GM23338 (cell line): ENCODE measurements at regions not wholly inside any gene's neighbourhood (a gene's known extent, or its start where the extent isn't known, plus 50 kb on each side); places are given as distances from the start of the nearest gene placed in this dataset.

Experiments
- ATAC-seq: fragments of 200-7000 bp; cut with Tn5 transposase; 3 replicates; pipeline ENCODE4 v1.9.1; 2020
- DNase-seq: peaks from one replicate; pipeline ENCODE4 v3.0.0-alpha.2; 2015; ENCODE audit warnings: low spot score
- H2AFZ ChIP-seq: fragments of 200-600 bp; sonication (generic); 2 replicates; pipeline ENCODE4 v1.8.0; 2016; ENCODE audit warnings: antibody characterized with exemption, mild to moderate bottlenecking, moderate library complexity
- H3F3A ChIP-seq: fragments of 200-600 bp; sonication (generic); replicated peaks from 2 replicates; pipeline ENCODE4 v1.8.0; 2017; ENCODE audit warnings: antibody characterized with exemption, mixed run types, low read depth
- H3K27ac ChIP-seq: fragments of 200-600 bp; sonication (generic); 2 replicates; pipeline ENCODE4 v1.6.1; 2016; ENCODE audit warnings: low read depth
- H3K27me3 ChIP-seq: fragments of 200-600 bp; sonication (generic); 2 replicates; pipeline ENCODE4 v1.8.0; 2016; ENCODE audit warnings: mild to moderate bottlenecking, mixed run types, moderate library complexity; ENCODE audit not compliant: insufficient read depth
- H3K36me3 ChIP-seq: fragments of 200-600 bp; sonication (generic); 2 replicates; pipeline ENCODE4 v1.8.0; 2016; ENCODE audit warnings: mild to moderate bottlenecking; ENCODE audit not compliant: insufficient read depth
- H3K4me1 ChIP-seq: fragments of 200-600 bp; sonication (generic); 2 replicates; pipeline ENCODE4 v1.8.0; 2016; ENCODE audit warnings: mild to moderate bottlenecking, moderate library complexity; ENCODE audit not compliant: insufficient read depth
- H3K4me2 ChIP-seq: fragments of 200-600 bp; sonication (generic); 2 replicates; pipeline ENCODE4 v1.7.1; 2017; ENCODE audit warnings: mixed run types
- H3K4me3 ChIP-seq: fragments of 200-600 bp; sonication (generic); 2 replicates; pipeline ENCODE4 v1.6.1; 2016; ENCODE audit warnings: mixed run types
- H3K79me2 ChIP-seq: fragments of 200-600 bp; sonication (generic); replicated peaks from 2 replicates; pipeline ENCODE4 v1.8.0; 2017; ENCODE audit warnings: mild to moderate bottlenecking; ENCODE audit not compliant: insufficient read depth
- H3K9me2 ChIP-seq: fragments of 200-600 bp; sonication (generic); 2 replicates; pipeline ENCODE4 v1.8.0; 2017; ENCODE audit not compliant: insufficient read depth
- H4K20me1 ChIP-seq: fragments of 200-600 bp; sonication (generic); replicated peaks from 2 replicates; pipeline ENCODE4 v1.8.0; 2017; ENCODE audit warnings: mild to moderate bottlenecking; ENCODE audit not compliant: insufficient read depth
- H3K27ac Mint-ChIP-seq: 2 replicates; pipeline ENCODE4 v1.8.0; 2020; ENCODE audit warnings: inconsistent platforms, mild to moderate bottlenecking, moderate library complexity, mixed read lengths
- H3K27me3 Mint-ChIP-seq: 3 replicates; pipeline ENCODE4 v1.8.0; 2022; ENCODE audit warnings: low read depth, mild to moderate bottlenecking, moderate library complexity, mixed read lengths, inconsistent platforms; ENCODE audit not compliant: insufficient read depth, poor library complexity
- H3K36me3 Mint-ChIP-seq: 3 replicates; pipeline ENCODE4 v1.8.0; 2021; ENCODE audit warnings: low read depth, mild to moderate bottlenecking, inconsistent platforms, moderate library complexity, mixed read lengths
- H3K4me1 Mint-ChIP-seq: 3 replicates; pipeline ENCODE4 v1.8.0; 2020; ENCODE audit warnings: mild to moderate bottlenecking, inconsistent platforms, mixed read lengths
- H3K4me3 Mint-ChIP-seq: 3 replicates; pipeline ENCODE4 v1.8.0; 2021; ENCODE audit warnings: moderate library complexity, mild to moderate bottlenecking, inconsistent platforms, mixed read lengths
- H3K9me3 Mint-ChIP-seq: 3 replicates; pipeline ENCODE4 v1.8.0; 2020; ENCODE audit warnings: moderate library complexity, mild to moderate bottlenecking, inconsistent platforms, mixed read lengths
- CREB1 ChIP-seq: fragments of 250-450 bp; sonication (Bioruptor Pico); IDR thresholded peaks from 2 replicates; pipeline ENCODE4 v1.5.0; 2020; ENCODE audit warnings: low read depth, mild to moderate bottlenecking, moderate library complexity
- CTCF ChIP-seq, 2 experiments: fragments of 200-600 bp in 1 of 2; sonication (generic) in 1 of 2; conservative IDR thresholded peaks; 2 replicates each; pipeline versions ENCODE4 v1.5.1 to v1.6.1; 2016 to 2017; ENCODE audit warnings: antibody characterized with exemption in 2 of 2, low read depth in 2 of 2, mild to moderate bottlenecking in 2 of 2, moderate library complexity in 1 of 2
- ETS1 ChIP-seq: IDR thresholded peaks from 2 replicates; pipeline ENCODE4 v1.6.1; 2016; ENCODE audit warnings: antibody characterized with exemption
- EZH2 ChIP-seq: fragments of 200-600 bp; sonication (generic); IDR thresholded peaks from one replicate; pipeline ENCODE4 v1.8.0; 2017; ENCODE audit warnings: antibody characterized with exemption, mild to moderate bottlenecking, low read depth; ENCODE audit not compliant: unreplicated experiment
- EZH2phosphoT487 ChIP-seq: fragments of 200-600 bp; sonication (generic); IDR thresholded peaks from one replicate; pipeline ENCODE4 v1.8.1; 2018; ENCODE audit warnings: antibody characterized with exemption; ENCODE audit not compliant: unreplicated experiment
- JUNB ChIP-seq: IDR thresholded peaks from one replicate; pipeline ENCODE4 v1.6.1; 2016; ENCODE audit warnings: antibody characterized with exemption; ENCODE audit not compliant: unreplicated experiment
- NANOG ChIP-seq: IDR thresholded peaks from 2 replicates; pipeline ENCODE4 v1.6.1; 2016; ENCODE audit warnings: antibody characterized with exemption, borderline replicate concordance
- POLR2AphosphoS5 ChIP-seq: IDR thresholded peaks from 2 replicates; pipeline ENCODE4 v1.6.1; 2016; ENCODE audit warnings: antibody characterized with exemption, low read depth
- REST ChIP-seq: IDR thresholded peaks from one replicate; pipeline ENCODE4 v1.6.1; 2018; ENCODE audit warnings: antibody characterized with exemption; ENCODE audit not compliant: unreplicated experiment
- STAT1 ChIP-seq: IDR thresholded peaks from one replicate; pipeline ENCODE4 v1.6.1; 2016; ENCODE audit warnings: antibody characterized with exemption; ENCODE audit not compliant: unreplicated experiment
- ZNF114 ChIP-seq: fragments of 250-450 bp; sonication (Bioruptor Pico); IDR thresholded peaks from 2 replicates; pipeline ENCODE4 v1.5.0; 2020; ENCODE audit warnings: mild to moderate bottlenecking, moderate library complexity
- ZNF331 ChIP-seq: fragments of 250-450 bp; sonication (Bioruptor Pico); IDR thresholded peaks from 2 replicates; pipeline ENCODE4 v1.5.0; 2020; ENCODE audit warnings: low read depth, mild to moderate bottlenecking, moderate library complexity
- TF ChIP-seq, protein P1 (sequence below): fragments of 250-450 bp; sonication (Bioruptor Pico); IDR thresholded peaks from 2 replicates; pipeline ENCODE4 v1.5.0; 2020; ENCODE audit warnings: mild to moderate bottlenecking, moderate library complexity

DNA sequence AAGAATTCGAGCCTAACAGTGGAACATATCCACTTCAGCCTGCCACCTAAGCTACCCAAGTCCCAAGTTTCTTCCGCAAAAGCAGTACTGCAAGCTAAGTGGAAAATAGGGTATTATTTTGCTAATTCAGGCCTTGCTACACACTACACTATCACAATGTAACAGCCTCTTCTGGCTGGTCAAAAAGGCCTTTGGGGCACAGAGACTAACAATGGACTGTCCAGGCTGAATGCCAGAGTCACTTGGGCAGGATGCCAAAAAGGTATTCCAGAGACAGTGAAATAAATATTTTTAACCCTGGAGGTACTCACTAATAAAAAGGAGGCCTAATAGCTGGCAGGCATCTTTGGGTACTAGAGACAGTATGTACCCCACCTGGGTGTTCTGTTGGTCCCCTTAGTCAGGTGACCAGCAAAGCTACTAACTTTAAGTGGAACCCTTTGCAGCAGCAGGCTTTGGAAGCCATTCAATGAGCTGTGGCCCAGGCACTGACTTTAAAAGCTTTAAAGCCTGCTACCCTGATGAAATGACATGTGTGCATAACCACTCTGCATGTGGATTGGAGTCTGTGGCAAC is 692.1 kb downstream of the HTR1B start:
- Mint-ChIP-seq H3K9me3 (0 out of 3 replicates have a peak, but pooled peaks cover 3% of the 10 kb centered on the region), H3K4me3 (no peak overlapping the region), H3K36me3 (no peaks in the 10 kb centered on the region; the same call in 2 of the 3 replicates), H3K27me3 (no peaks in the 10 kb centered on the region), H3K27ac (no peak overlapping the region), H3K4me1 (no peaks in the 10 kb centered on the region)
- Histone ChIP-seq H3K9me2 (0 out of 2 replicates have a peak, but pooled peaks cover 3% of the 10 kb centered on the region), H3K4me3 (no peak overlapping the region), H2AFZ (no peak overlapping the region), H3K27ac (no peak overlapping the region), H3K4me2 (no peak overlapping the region), H3F3A (no peaks in the 10 kb centered on the region), H3K4me1 (no peaks in the 10 kb centered on the region), H3K36me3 (0 out of 2 replicates have a peak, but pooled peaks cover 8% of the 10 kb centered on the region), H4K20me1 (peaks cover 4% of the 10 kb centered on the region; the same call in 1 of the 2 replicates), H3K27me3 (no peaks in the 10 kb centered on the region), H3K79me2 (no peaks in the 10 kb centered on the region)
- TF ChIP-seq CTCF (conservative IDR thresholded peaks at IDR 0.05; ENCODE audit: low read depth in 2 of 2), result no peak
- TF ChIP-seq EZH2, result no peak
- no peak for TF ChIP-seq ZNF331 (CRISPR knock-in tag)
- TF ChIP-seq REST, result no peak
- TF ChIP-seq NANOG, result no peak
- TF ChIP-seq POLR2AphosphoS5, result no peak
- TF ChIP-seq CREB1 (CRISPR knock-in tag), result no peak
- no peak for TF ChIP-seq ETS1
- no peak for TF ChIP-seq ZNF114 (CRISPR knock-in tag)
- TF ChIP-seq STAT1, result no peak
- no peak for TF ChIP-seq JUNB
- TF ChIP-seq, protein P1, sequence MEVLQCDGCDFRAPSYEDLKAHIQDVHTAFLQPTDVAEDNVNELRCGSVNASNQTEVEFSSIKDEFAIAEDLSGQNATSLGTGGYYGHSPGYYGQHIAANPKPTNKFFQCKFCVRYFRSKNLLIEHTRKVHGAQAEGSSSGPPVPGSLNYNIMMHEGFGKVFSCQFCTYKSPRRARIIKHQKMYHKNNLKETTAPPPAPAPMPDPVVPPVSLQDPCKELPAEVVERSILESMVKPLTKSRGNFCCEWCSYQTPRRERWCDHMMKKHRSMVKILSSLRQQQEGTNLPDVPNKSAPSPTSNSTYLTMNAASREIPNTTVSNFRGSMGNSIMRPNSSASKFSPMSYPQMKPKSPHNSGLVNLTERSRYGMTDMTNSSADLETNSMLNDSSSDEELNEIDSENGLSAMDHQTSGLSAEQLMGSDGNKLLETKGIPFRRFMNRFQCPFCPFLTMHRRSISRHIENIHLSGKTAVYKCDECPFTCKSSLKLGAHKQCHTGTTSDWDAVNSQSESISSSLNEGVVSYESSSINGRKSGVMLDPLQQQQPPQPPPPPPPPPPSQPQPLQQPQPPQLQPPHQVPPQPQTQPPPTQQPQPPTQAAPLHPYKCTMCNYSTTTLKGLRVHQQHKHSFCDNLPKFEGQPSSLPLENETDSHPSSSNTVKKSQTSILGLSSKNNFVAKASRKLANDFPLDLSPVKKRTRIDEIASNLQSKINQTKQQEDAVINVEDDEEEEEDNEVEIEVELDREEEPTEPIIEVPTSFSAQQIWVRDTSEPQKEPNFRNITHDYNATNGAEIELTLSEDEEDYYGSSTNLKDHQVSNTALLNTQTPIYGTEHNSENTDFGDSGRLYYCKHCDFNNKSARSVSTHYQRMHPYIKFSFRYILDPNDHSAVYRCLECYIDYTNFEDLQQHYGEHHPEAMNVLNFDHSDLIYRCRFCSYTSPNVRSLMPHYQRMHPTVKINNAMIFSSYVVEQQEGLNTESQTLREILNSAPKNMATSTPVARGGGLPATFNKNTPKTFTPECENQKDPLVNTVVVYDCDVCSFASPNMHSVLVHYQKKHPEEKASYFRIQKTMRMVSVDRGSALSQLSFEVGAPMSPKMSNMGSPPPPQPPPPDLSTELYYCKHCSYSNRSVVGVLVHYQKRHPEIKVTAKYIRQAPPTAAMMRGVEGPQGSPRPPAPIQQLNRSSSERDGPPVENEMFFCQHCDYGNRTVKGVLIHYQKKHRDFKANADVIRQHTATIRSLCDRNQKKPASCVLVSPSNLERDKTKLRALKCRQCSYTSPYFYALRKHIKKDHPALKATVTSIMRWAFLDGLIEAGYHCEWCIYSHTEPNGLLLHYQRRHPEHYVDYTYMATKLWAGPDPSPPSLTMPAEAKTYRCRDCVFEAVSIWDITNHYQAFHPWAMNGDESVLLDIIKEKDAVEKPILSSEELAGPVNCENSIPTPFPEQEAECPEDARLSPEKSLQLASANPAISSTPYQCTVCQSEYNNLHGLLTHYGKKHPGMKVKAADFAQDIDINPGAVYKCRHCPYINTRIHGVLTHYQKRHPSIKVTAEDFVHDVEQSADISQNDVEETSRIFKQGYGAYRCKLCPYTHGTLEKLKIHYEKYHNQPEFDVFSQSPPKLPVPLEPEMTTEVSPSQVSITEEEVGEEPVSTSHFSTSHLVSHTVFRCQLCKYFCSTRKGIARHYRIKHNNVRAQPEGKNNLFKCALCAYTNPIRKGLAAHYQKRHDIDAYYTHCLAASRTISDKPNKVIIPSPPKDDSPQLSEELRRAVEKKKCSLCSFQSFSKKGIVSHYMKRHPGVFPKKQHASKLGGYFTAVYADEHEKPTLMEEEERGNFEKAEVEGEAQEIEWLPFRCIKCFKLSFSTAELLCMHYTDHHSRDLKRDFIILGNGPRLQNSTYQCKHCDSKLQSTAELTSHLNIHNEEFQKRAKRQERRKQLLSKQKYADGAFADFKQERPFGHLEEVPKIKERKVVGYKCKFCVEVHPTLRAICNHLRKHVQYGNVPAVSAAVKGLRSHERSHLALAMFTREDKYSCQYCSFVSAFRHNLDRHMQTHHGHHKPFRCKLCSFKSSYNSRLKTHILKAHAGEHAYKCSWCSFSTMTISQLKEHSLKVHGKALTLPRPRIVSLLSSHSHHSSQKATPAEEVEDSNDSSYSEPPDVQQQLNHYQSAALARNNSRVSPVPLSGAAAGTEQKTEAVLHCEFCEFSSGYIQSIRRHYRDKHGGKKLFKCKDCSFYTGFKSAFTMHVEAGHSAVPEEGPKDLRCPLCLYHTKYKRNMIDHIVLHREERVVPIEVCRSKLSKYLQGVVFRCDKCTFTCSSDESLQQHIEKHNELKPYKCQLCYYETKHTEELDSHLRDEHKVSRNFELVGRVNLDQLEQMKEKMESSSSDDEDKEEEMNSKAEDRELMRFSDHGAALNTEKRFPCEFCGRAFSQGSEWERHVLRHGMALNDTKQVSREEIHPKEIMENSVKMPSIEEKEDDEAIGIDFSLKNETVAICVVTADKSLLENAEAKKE (CRISPR knock-in tag), result no peak
- no peak for TF ChIP-seq EZH2phosphoT487
- ATAC-seq (no peak), DNase-seq (no peak)
